ENCODE measurements at regions not wholly inside any gene's neighbourhood (a gene's known extent, or its start where the extent isn't known, plus 50 kb on each side); places are given as distances from the start of the nearest gene placed in this dataset.

DNA sequence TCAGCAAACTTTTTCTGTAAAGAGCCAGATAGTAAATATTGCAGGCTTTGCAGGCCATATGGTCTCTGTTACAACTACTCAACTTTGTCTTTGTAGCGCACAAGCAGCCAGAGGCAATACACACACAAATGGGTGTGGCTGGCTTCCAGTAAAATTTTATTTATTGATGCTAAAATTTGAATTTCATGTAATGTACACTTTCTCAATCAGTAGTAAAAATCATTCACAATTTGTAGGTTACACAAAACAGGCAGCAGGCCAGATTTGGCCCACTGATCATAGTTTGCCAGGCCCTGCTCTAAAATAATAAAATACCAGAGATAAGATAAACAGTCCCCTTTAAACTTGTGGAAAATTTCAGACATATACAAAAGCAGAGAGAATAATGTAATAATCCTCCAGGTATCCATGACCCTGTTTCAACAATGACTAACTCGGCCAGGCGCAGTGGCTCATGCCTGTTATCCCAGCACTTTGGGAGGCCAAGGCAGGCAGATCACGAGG is 330.3 kb downstream of the SHQ1 start:
- Histone ChIP-seq H2BK12ac (ENCODE audit: low read depth, low read length) (no peak overlapping the region), H3K9me3 (ENCODE audit: insufficient read depth in 2 of 2, low read depth in 1 of 2, low read length in 1 of 2) (no peaks in the 10 kb centered on the region), H3K79me1 (ENCODE audit: low read depth, low read length) (no peaks in the 10 kb centered on the region), H3K18ac (ENCODE audit: extremely low read depth, low read length) (no peak overlapping the region), H2BK15ac (ENCODE audit: low read length) (no peak overlapping the region), H2BK120ac (replicated peaks; ENCODE audit: low read depth, low read length) (no peak overlapping the region), H3K27me3 (replicated peaks in 1 of 4; ENCODE audit: control insufficient read depth in 3 of 4, extremely low read depth in 1 of 4, insufficient read depth in 3 of 4, low read length in 3 of 4) (no peaks in the 10 kb centered on the region), H2BK5ac (ENCODE audit: low read depth, low read length) (no peak overlapping the region), H3K14ac (ENCODE audit: insufficient read length) (no peak overlapping the region), H3K23me2 (ENCODE audit: low read depth, low read length) (no peaks in the 10 kb centered on the region), H2AFZ (ENCODE audit: low read length) (no peak overlapping the region), H4K8ac (ENCODE audit: extremely low read depth, insufficient read depth, low read length) (no peak overlapping the region), H2BK20ac (ENCODE audit: low read length) (no peak overlapping the region), H4K91ac (replicated peaks; ENCODE audit: insufficient read length, low read length) (no peak overlapping the region), H3K36me3 (ENCODE audit: control insufficient read depth in 2 of 4, insufficient read depth in 4 of 4, low read length in 3 of 4) (no peaks in the 10 kb centered on the region), H3K56ac (replicated peaks; ENCODE audit: insufficient read length, low read depth, low read length) (no peak overlapping the region), H3K4me1 (replicated peaks in 1 of 4; ENCODE audit: control insufficient read depth in 3 of 4, insufficient read depth in 4 of 4, low read length in 3 of 4) (no peaks in the 10 kb centered on the region), H3K79me2 (ENCODE audit: control insufficient read depth in 1 of 2, insufficient read depth in 2 of 2, low read length in 2 of 2) (no peaks in the 10 kb centered on the region), H3K4me2 (ENCODE audit: insufficient read depth in 1 of 2, low read depth in 2 of 2, low read length in 2 of 2) (no peak overlapping the region), H4K20me1 (replicated peaks in 1 of 2; ENCODE audit: control insufficient read depth in 1 of 2, insufficient read depth in 2 of 2, low read length in 2 of 2) (no peaks in the 10 kb centered on the region), H4K5ac (ENCODE audit: insufficient read length, low read depth, low read length) (no peak overlapping the region), H3K4ac (replicated peaks; ENCODE audit: insufficient read length, low read depth, low read length) (no peak overlapping the region), H3K23ac (ENCODE audit: insufficient read length) (no peak overlapping the region), H3K4me3 (ENCODE audit: extremely low read depth in 1 of 4, insufficient read depth in 2 of 4, low read depth in 3 of 4, low read length in 4 of 4) (no peak overlapping the region), H2AK5ac (ENCODE audit: low read depth, low read length) (no peak overlapping the region), H3K27ac (ENCODE audit: low read depth, low read length) (no peak overlapping the region), H3K9ac (replicated peaks in 1 of 4; ENCODE audit: extremely low read depth in 1 of 4, low read depth in 3 of 4, low read length in 3 of 4) (no peak overlapping the region)
- POLR2A ChIA-PET (ENCODE audit: partially characterized antibody) = no interaction called here
- no peak for TF ChIP-seq EP300 (IDR thresholded peaks at IDR 0.05; ENCODE audit: borderline replicate concordance in 1 of 2, low read depth in 2 of 2, low read length in 2 of 2)
- FAIRE-seq (no peak), DNase-seq (ENCODE audit: low read depth in 1 of 2, low spot score in 2 of 2) (no peak)
- WGBS, 2 experiments (ENCODE audit: extremely low coverage in 1 of 2, insufficient coverage in 1 of 2, insufficient read length in 1 of 2, insufficient replicate concordance in 2 of 2, low coverage in 1 of 2, low lambda C conversion rate in 2 of 2, missing lambda C conversion rate in 1 of 2) = 86% methylated on average over 4 of the region's 4 CpGs; no CpG with 5 or more reads in 1 of the 2 experiments
- CTCF ChIA-PET (ENCODE audit: partially characterized antibody) = no interaction called here

Data from H1 (cell line).